Vagina (tissue), 2 donors: ENCODE measurements at regions not wholly inside any gene's neighbourhood (a gene's known extent, or its start where the extent isn't known, plus 50 kb on each side); places are given as distances from the start of the nearest gene placed in this dataset.

Source experiments
- DNase-seq, 2 donors: peaks; one replicate each; pipeline ENCODE4 v3.0.0-alpha.2; 2017; ENCODE audit errors: extremely low spot score in 2 of 2
- H3K27ac ChIP-seq: fragments of 200-600 bp; sonication (generic); one replicate; pipeline ENCODE4 v1.5.1; 2019
- H3K27me3 ChIP-seq: fragments of 200-600 bp; sonication (generic); one replicate; pipeline ENCODE4 v1.5.1; 2019
- H3K36me3 ChIP-seq, 2 donors: fragments of 200-600 bp; sonication (generic); one replicate each; pipeline ENCODE4 v1.5.1; 2017 to 2019
- H3K4me1 ChIP-seq: fragments of 200-600 bp; sonication (generic); one replicate; pipeline ENCODE4 v1.5.1; 2019
- H3K4me3 ChIP-seq, 2 donors: fragments of 200-600 bp; sonication (generic); 1 replicate in 1 of 2; 2 replicates in 1 of 2; pipeline ENCODE4 v1.5.1; 2016 to 2019
- H3K9me3 ChIP-seq: fragments of 200-600 bp; sonication (generic); one replicate; pipeline ENCODE4 v1.5.1; 2019
- CTCF ChIP-seq, 3 experiments: fragments of 450-650 bp in 2 of 3; fragments of 200-600 bp in 1 of 3; sonication (generic) in 1 of 3; IDR thresholded peaks; one replicate each; pipeline ENCODE4 v1.5.1; 2017 to 2019; ENCODE audit warnings: antibody characterized with exemption in 3 of 3, mild to moderate bottlenecking in 2 of 3, moderate library complexity in 2 of 3
- POLR2A ChIP-seq, 2 donors: fragments of 450-650 bp; IDR thresholded peaks; one replicate each; pipeline ENCODE4 v1.6.1; 2017; ENCODE audit warnings: antibody characterized with exemption in 2 of 2, mild to moderate bottlenecking in 2 of 2, moderate library complexity in 2 of 2
- POLR2AphosphoS5 ChIP-seq, 2 donors: sonication (generic); formaldehyde crosslinking; IDR thresholded peaks; one replicate each; pipeline ENCODE4 v1.9.0; 2017; ENCODE audit warnings: antibody characterized with exemption in 2 of 2, mild to moderate bottlenecking in 2 of 2, low read depth in 1 of 2; ENCODE audit not compliant: insufficient read depth in 1 of 2
- intact Hi-C: fragments of 100-400 bp; cut with DNase I; formaldehyde crosslinking; loops from one replicate; pipeline ENCODE4 v1.15.1; 2023

GRCh38 chr15:31867536-31868442 is 162.5 kb upstream of the CHRNA7 start:
- Histone ChIP-seq H3K27ac (no peak overlapping the region), H3K4me1 (peaks cover 17% of the 10 kb centered on the region), H3K27me3 (no peaks in the 10 kb centered on the region), H3K36me3 (no peaks in the 10 kb centered on the region), H3K4me3 (no peak overlapping the region), H3K9me3 (no peaks in the 10 kb centered on the region)
- TF ChIP-seq POLR2AphosphoS5 (IDR thresholded peaks at IDR 0.05; ENCODE audit: insufficient read depth in 1 of 2, low read depth in 1 of 2) (no peak), CTCF (IDR thresholded peaks at IDR 0.05) (peak in 1 of 3 experiments; percentile 51)
- intact Hi-C loops, result no loop called here
- DNase-seq, result no peak

- peaks cover 17% of the 10 kb centered on the region for H3K4me1 ChIP-seq
- no peaks in the 10 kb centered on the region for H3K36me3 ChIP-seq
- no peaks in the 10 kb centered on the region for H3K9me3 ChIP-seq
- no peak for TF ChIP-seq CTCF (IDR thresholded peaks at IDR 0.05)
- TF ChIP-seq POLR2AphosphoS5 (IDR thresholded peaks at IDR 0.05; ENCODE audit: insufficient read depth in 1 of 2, low read depth in 1 of 2), result no peak
- TF ChIP-seq POLR2A (IDR thresholded peaks at IDR 0.05), result no peak
- peak overlapping the region; percentile 22 for H3K27ac ChIP-seq
- no peak for DNase-seq
- no peaks in the 10 kb centered on the region for H3K27me3 ChIP-seq
- intact Hi-C loops, result no loop called here
- peak overlapping the region; percentile 55 to 73 for H3K4me3 ChIP-seq
These were observed 160.5 kb upstream of the CHRNA7 start for GRCh38 chr15:31869686-31870307.

- H3K27me3 ChIP-seq, result no peaks in the 10 kb centered on the region
- H3K4me1 ChIP-seq, result peaks cover 17% of the 10 kb centered on the region
- intact Hi-C loops, result no loop called here
- no peaks in the 10 kb centered on the region for H3K36me3 ChIP-seq
- H3K4me3 ChIP-seq, result peak within 1 kb of the TSS; percentile 55 to 73
- no peaks in the 10 kb centered on the region for H3K9me3 ChIP-seq
- TF ChIP-seq POLR2A (IDR thresholded peaks at IDR 0.05) (no peak), POLR2AphosphoS5 (IDR thresholded peaks at IDR 0.05; ENCODE audit: insufficient read depth in 1 of 2, low read depth in 1 of 2) (peak in 1 of 2 donors; percentile 32), CTCF (IDR thresholded peaks at IDR 0.05) (no peak)
- DNase-seq, result no peak
- H3K27ac ChIP-seq, result peak within 1 kb of the TSS; percentile 82
These were observed 159.8 kb upstream of the CHRNA7 start, which contains the start of gene OTUD7A for GRCh38 chr15:31870328-31871165. TSS of gene OTUD7A (minus strand) at chr15:31870673.

- intact Hi-C loops, result no loop called here
- Histone ChIP-seq H3K27me3 (no peaks in the 10 kb centered on the region), H3K4me1 (peaks cover 17% of the 10 kb centered on the region), H3K27ac (peak overlapping the region; percentile 82), H3K36me3 (no peaks in the 10 kb centered on the region), H3K4me3 (peak overlapping the region; percentile 55 to 73), H3K9me3 (no peaks in the 10 kb centered on the region)
- no peak for DNase-seq
- TF ChIP-seq POLR2A (IDR thresholded peaks at IDR 0.05) (no peak), CTCF (IDR thresholded peaks at IDR 0.05) (no peak), POLR2AphosphoS5 (IDR thresholded peaks at IDR 0.05; ENCODE audit: insufficient read depth in 1 of 2, low read depth in 1 of 2) (no peak)
These were observed 159.0 kb upstream of the CHRNA7 start for GRCh38 chr15:31871166-31871886.
